Ascending aorta (tissue), 2 donors: ENCODE measurements at regions not wholly inside any gene's neighbourhood (a gene's known extent, or its start where the extent isn't known, plus 50 kb on each side); places are given as distances from the start of the nearest gene placed in this dataset.

ENCODE experiments used
- DNase-seq, 2 donors: peaks; one replicate each; pipeline ENCODE4 v3.0.0-alpha.2; 2019; ENCODE audit warnings: low spot score in 2 of 2
- H3K27ac ChIP-seq, 2 donors: fragments of 200-600 bp; sonication (generic); one replicate each; pipeline ENCODE4 v1.5.1; 2016 to 2017; ENCODE audit warnings: mild to moderate bottlenecking in 1 of 2
- H3K27me3 ChIP-seq: fragments of 200-600 bp; sonication (generic); one replicate; pipeline ENCODE4 v1.5.1; 2017
- H3K36me3 ChIP-seq, 2 donors: fragments of 200-600 bp; sonication (generic); one replicate each; pipeline ENCODE4 v1.5.1; 2016
- H3K4me1 ChIP-seq, 2 donors: fragments of 200-600 bp; sonication (generic); one replicate each; pipeline ENCODE4 v1.5.1; 2016 to 2017; ENCODE audit warnings: mild to moderate bottlenecking in 1 of 2
- H3K4me3 ChIP-seq, 2 donors: fragments of 200-600 bp; sonication (generic); one replicate each; pipeline ENCODE4 v1.5.1; 2016 to 2017; ENCODE audit warnings: mild to moderate bottlenecking in 1 of 2
- H3K9me3 ChIP-seq, 2 donors: fragments of 200-600 bp; sonication (generic); one replicate each; pipeline ENCODE4 v1.5.1; 2016
- intact Hi-C: fragments of 100-400 bp; cut with DNase I; formaldehyde crosslinking; loops from one replicate; pipeline ENCODE4 v1.15.1; 2023
- TF ChIP-seq, protein P1 (sequence below), 3 experiments: fragments of 200-600 bp in 2 of 3; fragments of 450-650 bp in 1 of 3; sonication (generic) in 2 of 3; IDR thresholded peaks; one replicate each; pipeline ENCODE4 v1.5.1; 2016 to 2019; ENCODE audit warnings: antibody characterized with exemption in 3 of 3, mild to moderate bottlenecking in 1 of 3, moderate library complexity in 1 of 3

DNA sequence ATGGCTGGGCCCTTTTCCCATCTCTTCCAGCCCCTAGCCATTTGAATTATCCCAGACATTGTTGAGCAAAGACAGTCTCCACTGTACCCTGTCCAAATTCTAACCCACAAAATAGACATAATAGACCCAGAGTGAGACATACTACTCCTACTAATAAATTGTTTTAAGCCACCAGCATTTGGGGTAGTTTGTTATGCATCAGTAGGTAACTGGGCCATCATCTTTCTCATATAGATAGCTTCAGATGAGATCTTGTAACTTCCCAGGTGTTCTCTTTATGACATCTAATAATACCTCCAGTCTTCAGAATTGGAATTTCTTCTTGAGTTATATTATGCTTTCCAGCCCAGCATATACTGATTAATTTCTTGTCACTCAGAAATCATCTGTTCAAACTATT is 117.2 kb upstream of the OTUD4 start:
- H3K27ac ChIP-seq = no peak overlapping the region
- TF ChIP-seq, protein P1, sequence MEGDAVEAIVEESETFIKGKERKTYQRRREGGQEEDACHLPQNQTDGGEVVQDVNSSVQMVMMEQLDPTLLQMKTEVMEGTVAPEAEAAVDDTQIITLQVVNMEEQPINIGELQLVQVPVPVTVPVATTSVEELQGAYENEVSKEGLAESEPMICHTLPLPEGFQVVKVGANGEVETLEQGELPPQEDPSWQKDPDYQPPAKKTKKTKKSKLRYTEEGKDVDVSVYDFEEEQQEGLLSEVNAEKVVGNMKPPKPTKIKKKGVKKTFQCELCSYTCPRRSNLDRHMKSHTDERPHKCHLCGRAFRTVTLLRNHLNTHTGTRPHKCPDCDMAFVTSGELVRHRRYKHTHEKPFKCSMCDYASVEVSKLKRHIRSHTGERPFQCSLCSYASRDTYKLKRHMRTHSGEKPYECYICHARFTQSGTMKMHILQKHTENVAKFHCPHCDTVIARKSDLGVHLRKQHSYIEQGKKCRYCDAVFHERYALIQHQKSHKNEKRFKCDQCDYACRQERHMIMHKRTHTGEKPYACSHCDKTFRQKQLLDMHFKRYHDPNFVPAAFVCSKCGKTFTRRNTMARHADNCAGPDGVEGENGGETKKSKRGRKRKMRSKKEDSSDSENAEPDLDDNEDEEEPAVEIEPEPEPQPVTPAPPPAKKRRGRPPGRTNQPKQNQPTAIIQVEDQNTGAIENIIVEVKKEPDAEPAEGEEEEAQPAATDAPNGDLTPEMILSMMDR (IDR thresholded peaks at IDR 0.05) = no peak
- intact Hi-C loops = no loop called here
- no peaks in the 10 kb centered on the region for H3K9me3 ChIP-seq
- H3K27me3 ChIP-seq = no peaks in the 10 kb centered on the region
- no peaks in the 10 kb centered on the region for H3K4me1 ChIP-seq
- no peak overlapping the region for H3K4me3 ChIP-seq
- no peaks in the 10 kb centered on the region for H3K36me3 ChIP-seq
- DNase-seq = no peak

DNA sequence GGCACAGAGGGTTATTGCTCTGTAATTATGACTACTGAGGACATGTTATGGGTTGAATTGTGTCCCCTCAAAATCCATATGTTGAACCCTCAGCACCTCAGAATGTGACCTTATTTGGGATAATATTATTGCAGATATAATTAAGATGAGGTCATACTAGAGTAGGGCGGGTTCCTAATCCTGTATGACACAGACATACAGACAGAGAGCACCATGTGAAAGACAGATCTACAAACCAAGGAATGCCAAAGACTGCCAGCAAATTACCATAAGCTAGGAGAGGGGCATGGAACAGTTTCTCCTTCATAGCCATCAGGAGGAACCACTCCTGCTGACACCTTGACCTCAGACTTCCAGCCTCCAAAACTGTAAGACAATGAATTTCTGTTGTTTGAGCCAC is 115.2 kb upstream of the OTUD4 start:
- Histone ChIP-seq H3K9me3 (no peaks in the 10 kb centered on the region), H3K27me3 (no peaks in the 10 kb centered on the region), H3K27ac (no peak overlapping the region), H3K36me3 (no peaks in the 10 kb centered on the region), H3K4me1 (no peaks in the 10 kb centered on the region), H3K4me3 (no peak overlapping the region)
- TF ChIP-seq, protein P1 (IDR thresholded peaks at IDR 0.05) = no peak
- no peak for DNase-seq
- intact Hi-C loops = no loop called here

DNA sequence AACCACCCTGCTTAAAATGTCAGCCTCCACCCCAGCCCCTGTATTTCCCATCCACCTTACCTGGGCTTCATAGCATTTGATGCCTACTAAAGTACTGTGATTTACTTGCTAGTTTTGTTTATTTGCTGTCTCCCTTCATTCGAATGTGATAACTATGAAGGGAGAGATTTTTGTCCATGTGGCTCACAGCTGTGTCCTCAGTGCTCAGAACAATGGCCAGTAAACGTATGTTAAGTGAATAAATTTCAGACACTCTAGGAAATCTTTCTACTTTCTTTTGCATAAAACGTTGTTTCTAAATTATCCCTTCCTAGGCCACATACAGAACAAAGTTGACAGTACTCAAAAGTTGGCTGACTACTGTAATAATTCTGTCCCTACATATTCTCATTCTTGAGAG is 114.7 kb upstream of the OTUD4 start:
- TF ChIP-seq, protein P1 (IDR thresholded peaks at IDR 0.05) = no peak
- Histone ChIP-seq H3K36me3 (no peaks in the 10 kb centered on the region), H3K4me3 (no peak overlapping the region), H3K4me1 (no peaks in the 10 kb centered on the region), H3K9me3 (no peaks in the 10 kb centered on the region), H3K27ac (no peak overlapping the region), H3K27me3 (no peaks in the 10 kb centered on the region)
- DNase-seq = no peak
- intact Hi-C loops = no loop called here

DNA sequence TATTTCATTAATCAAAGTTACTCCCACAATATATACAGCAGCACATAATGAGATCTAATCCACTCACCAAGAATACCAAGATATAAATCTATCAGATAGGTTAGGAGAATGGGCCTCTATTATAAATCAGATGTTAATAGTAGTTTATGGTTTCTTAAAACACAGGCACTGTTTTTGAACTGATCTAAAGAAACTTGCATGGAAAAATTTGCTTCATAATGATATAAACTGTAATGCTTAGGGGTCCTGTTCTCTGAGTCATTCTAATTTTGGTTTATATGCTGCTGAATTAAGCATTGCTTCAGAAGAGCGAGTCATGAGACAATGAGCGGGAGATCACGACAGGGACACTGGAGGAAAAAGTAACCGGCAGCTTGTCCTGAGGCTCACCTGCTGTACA is 113.3 kb upstream of the OTUD4 start:
- Histone ChIP-seq H3K27ac (no peak overlapping the region), H3K36me3 (no peaks in the 10 kb centered on the region), H3K4me1 (no peaks in the 10 kb centered on the region), H3K4me3 (no peak overlapping the region), H3K9me3 (no peaks in the 10 kb centered on the region), H3K27me3 (no peaks in the 10 kb centered on the region)
- intact Hi-C loops = no loop called here
- TF ChIP-seq, protein P1 (IDR thresholded peaks at IDR 0.05) = no peak
- no peak for DNase-seq

DNA sequence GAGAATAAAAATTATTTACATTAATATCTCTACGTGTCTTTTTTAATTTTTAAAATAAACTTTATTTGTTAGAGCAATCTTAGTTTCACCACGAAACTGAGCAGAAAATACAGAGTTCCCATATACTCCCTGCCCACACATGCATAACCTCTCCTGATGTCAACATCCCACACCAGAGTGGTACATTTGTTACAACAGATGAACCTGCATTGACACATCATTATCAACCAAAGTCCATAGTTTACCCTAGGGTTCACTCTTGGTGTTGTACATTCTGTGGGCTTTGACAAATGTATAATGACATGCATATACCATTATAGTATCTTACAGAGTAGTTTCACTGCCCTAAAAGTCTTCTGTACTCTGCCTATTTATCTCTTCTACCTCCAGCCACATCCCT is 110.6 kb upstream of the OTUD4 start:
- Histone ChIP-seq H3K4me3 (no peak overlapping the region), H3K27ac (no peak overlapping the region), H3K27me3 (no peaks in the 10 kb centered on the region), H3K4me1 (no peaks in the 10 kb centered on the region), H3K36me3 (no peaks in the 10 kb centered on the region), H3K9me3 (no peaks in the 10 kb centered on the region)
- intact Hi-C loops = no loop called here
- no peak for DNase-seq
- TF ChIP-seq, protein P1 (IDR thresholded peaks at IDR 0.05) = no peak

DNA sequence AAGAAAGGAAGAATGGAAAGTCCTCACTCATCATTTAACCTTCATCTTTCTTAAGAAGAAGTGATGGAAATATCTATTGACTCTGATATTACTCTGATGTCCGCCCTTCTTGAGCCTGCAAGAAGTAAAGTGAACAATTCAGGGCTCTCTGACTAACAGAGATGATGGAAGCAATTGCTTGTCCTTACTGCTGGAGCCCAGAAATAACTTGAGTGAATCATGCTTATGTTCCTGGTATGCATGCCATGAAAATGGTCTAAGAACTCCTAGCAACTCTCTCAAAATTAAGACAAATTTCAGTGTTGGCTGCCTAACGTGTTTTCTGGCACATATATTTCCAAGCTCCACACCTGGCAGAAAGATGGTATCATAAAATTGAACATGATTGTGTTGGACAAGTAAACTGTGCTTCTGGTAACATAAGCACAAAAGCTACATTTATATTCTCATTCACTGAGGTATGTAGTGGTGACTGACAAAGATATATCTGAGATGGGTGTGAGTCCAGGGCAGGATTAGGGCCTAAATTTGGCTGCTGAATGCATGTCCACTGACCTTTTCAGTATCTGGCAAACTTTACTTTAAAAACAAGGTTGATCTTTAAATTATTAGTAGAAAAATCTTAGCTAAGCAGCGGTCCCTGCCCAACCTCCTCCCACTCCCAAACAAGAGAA is 109.2 kb upstream of the OTUD4 start:
- H3K27me3 ChIP-seq = no peaks in the 10 kb centered on the region
- intact Hi-C loops = no loop called here
- DNase-seq = no peak
- H3K4me3 ChIP-seq = no peak overlapping the region
- no peaks in the 10 kb centered on the region for H3K4me1 ChIP-seq
- H3K36me3 ChIP-seq = no peaks in the 10 kb centered on the region
- TF ChIP-seq, protein P1 (IDR thresholded peaks at IDR 0.05) = no peak
- no peaks in the 10 kb centered on the region for H3K9me3 ChIP-seq
- peak overlapping the region in 1 of 2 donors; percentile 32 for H3K27ac ChIP-seq
